B cell (primary cell): ENCODE measurements at regions not wholly inside any gene's neighbourhood (a gene's known extent, or its start where the extent isn't known, plus 50 kb on each side); places are given as distances from the start of the nearest gene placed in this dataset.

Experiments
- ATAC-seq: fragments of 200-7000 bp; cut with Tn5 transposase; one replicate; pipeline ENCODE4 v1.10.0; 2021; ENCODE audit warnings: low read depth, mild to moderate bottlenecking, moderate number of reproducible peaks, moderate library complexity
- CTCF ChIA-PET: fragments of 350-600 bp; sonication (Branson Sonifier 250); formaldehyde crosslinking; loops from one replicate; lab custom pipeline; 2021; ENCODE audit warnings: antibody characterized with exemption, inconsistent platforms; lab: Charles Lee
- POLR2A ChIA-PET: fragments of 350-600 bp; sonication (Branson Sonifier 250); formaldehyde crosslinking; loops from one replicate; lab custom pipeline; 2021; ENCODE audit warnings: antibody characterized with exemption; lab: Charles Lee
- DNase-seq: peaks from one replicate; pipeline ENCODE4 v3.0.0; 2013
- H2AFZ ChIP-seq: 2 replicates; pipeline ENCODE4 v1.6.1; 2012; ENCODE audit warnings: mild to moderate bottlenecking, low read depth, low read length; ENCODE audit not compliant: insufficient read depth, poor library complexity, severe bottlenecking
- H3K27ac ChIP-seq, 2 donors: 1 replicate in 1 of 2; 2 replicates in 1 of 2; pipeline ENCODE4 v1.5.1; 2012 to 2013; ENCODE audit warnings: low read length in 2 of 2, mild to moderate bottlenecking in 2 of 2, moderate library complexity in 1 of 2
- H3K27me3 ChIP-seq, 4 experiments: fragments of 200-600 bp in 1 of 4; sonication (generic) in 1 of 4; replicated peaks in 1 of 4; 1 replicate in 2 of 4; 2 replicates in 2 of 4; pipeline versions ENCODE4 v1.6.1 to v1.7.0; 2013 to 2016; ENCODE audit warnings: low read length in 3 of 4, mild to moderate bottlenecking in 2 of 4, mixed read lengths in 1 of 4, moderate library complexity in 1 of 4; ENCODE audit not compliant: insufficient read depth in 4 of 4, control insufficient read depth in 3 of 4; ENCODE audit errors: control extremely low read depth in 1 of 4
- H3K36me3 ChIP-seq, 2 experiments: replicated peaks in 1 of 2; 1 replicate in 1 of 2; 2 replicates in 1 of 2; pipeline versions ENCODE4 v1.6.1 to v1.7.1; 2013; ENCODE audit warnings: low read length in 1 of 2; ENCODE audit not compliant: insufficient read depth in 2 of 2, control insufficient read depth in 1 of 2; ENCODE audit errors: control extremely low read depth in 1 of 2, extremely low read depth in 1 of 2
- H3K4me1 ChIP-seq, 2 donors: fragments of 200-600 bp in 1 of 2; sonication (generic) in 1 of 2; 1 replicate in 1 of 2; 2 replicates in 1 of 2; pipeline versions ENCODE4 v1.5.1 to v1.6.1; 2013 to 2017; ENCODE audit warnings: low read length in 2 of 2; ENCODE audit not compliant: control insufficient read depth in 2 of 2, insufficient read depth in 2 of 2
- H3K4me2 ChIP-seq: replicated peaks from 2 replicates; pipeline ENCODE3; 2012; ENCODE audit warnings: mild to moderate bottlenecking, low read depth, low read length; ENCODE audit not compliant: poor library complexity, severe bottlenecking
- H3K4me3 ChIP-seq, 5 experiments: fragments of 200-600 bp in 1 of 5; sonication (generic) in 1 of 5; 1 replicate in 3 of 5; 2 replicates in 2 of 5; pipeline versions ENCODE4 v1.5.1 to v1.7.0; 2011 to 2016; ENCODE audit warnings: low read length in 4 of 5, mild to moderate bottlenecking in 4 of 5, low read depth in 2 of 5, control low read depth in 1 of 5, moderate library complexity in 1 of 5; ENCODE audit not compliant: insufficient read depth in 1 of 5; ENCODE audit errors: control extremely low read depth in 1 of 5, extremely low read depth in 1 of 5
- H3K79me2 ChIP-seq: fragments of 200-600 bp; sonication (generic); one replicate; pipeline ENCODE4 v1.6.0; 2016; ENCODE audit warnings: low read length; ENCODE audit not compliant: control insufficient read depth, insufficient read depth
- H3K9ac ChIP-seq: fragments of 200-600 bp; sonication (generic); 2 replicates; pipeline ENCODE4 v1.6.1; 2017; ENCODE audit warnings: mild to moderate bottlenecking, low read length, moderate library complexity
- H3K9me3 ChIP-seq, 3 donors: one replicate each; pipeline versions ENCODE4 v1.6.1 to v1.7.1; 2013; ENCODE audit warnings: low read length in 2 of 3; ENCODE audit not compliant: control insufficient read depth in 2 of 3, insufficient read depth in 1 of 3; ENCODE audit errors: control extremely low read depth in 1 of 3
- H4K20me1 ChIP-seq: 2 replicates; pipeline ENCODE4 v1.6.0; 2012; ENCODE audit warnings: mild to moderate bottlenecking, low read length; ENCODE audit not compliant: insufficient read depth, control insufficient read depth, poor library complexity, severe bottlenecking
- H3K27ac Mint-ChIP-seq: one replicate; pipeline ENCODE4 v1.8.0; 2021; ENCODE audit warnings: mixed read lengths
- H3K27me3 Mint-ChIP-seq: one replicate; pipeline ENCODE4 v1.8.0; 2021; ENCODE audit warnings: mixed read lengths
- H3K4me1 Mint-ChIP-seq: one replicate; pipeline ENCODE4 v1.8.0; 2021; ENCODE audit warnings: mixed read lengths
- H3K4me3 Mint-ChIP-seq: one replicate; pipeline ENCODE4 v1.8.0; 2021; ENCODE audit warnings: mixed read lengths
- H3K9me3 Mint-ChIP-seq: one replicate; pipeline ENCODE4 v1.8.0; 2022; ENCODE audit warnings: mixed read lengths; ENCODE audit not compliant: insufficient read depth
- CTCF ChIP-seq: fragments of 200-600 bp; IDR thresholded peaks from one replicate; pipeline ENCODE4 v1.8.0; 2022; ENCODE audit warnings: antibody characterized with exemption, mild to moderate bottlenecking
- EZH2 ChIP-seq: IDR thresholded peaks from 2 replicates; pipeline ENCODE4 v1.6.1; 2012; ENCODE audit warnings: borderline replicate concordance, low read depth, mild to moderate bottlenecking, moderate library complexity, low read length; ENCODE audit not compliant: insufficient read depth, poor library complexity, severe bottlenecking
- WGBS: methylation state at CpG from one replicate; pipeline ENCODE4 v1.1.5; 2013; ENCODE audit warnings: missing lambda C conversion rate; ENCODE audit not compliant: insufficient coverage; 5-methylcytosine and 5-hydroxymethylcytosine counted together
- intact Hi-C: fragments of 100-400 bp; cut with micrococcal nuclease; formaldehyde crosslinking; loops from one replicate; pipeline ENCODE4 v1.10.0; 2022

GRCh38 chr5:112004867-112005622 lies 248.1 kb upstream of the NREP start:
- Mint-ChIP-seq H3K27me3 (peaks cover 4% of the 10 kb centered on the region), H3K9me3 (no peaks in the 10 kb centered on the region), H3K4me3 (no peak overlapping the region), H3K27ac (no peak overlapping the region), H3K4me1 (no peaks in the 10 kb centered on the region)
- Histone ChIP-seq H3K79me2 (no peaks in the 10 kb centered on the region), H3K27ac (no peak overlapping the region), H3K36me3 (no peaks in the 10 kb centered on the region), H3K9me3 (no peaks in the 10 kb centered on the region), H3K4me1 (no peaks in the 10 kb centered on the region), H2AFZ (no peak overlapping the region), H4K20me1 (no peaks in the 10 kb centered on the region), H3K4me3 (no peak overlapping the region), H3K9ac (no peak overlapping the region), H3K4me2 (no peak overlapping the region), H3K27me3 (no peaks in the 10 kb centered on the region)
- DNase-seq (no peak), ATAC-seq (no peak)
- 71% methylated on average over 1 of the region's 2 CpGs for WGBS
- TF ChIP-seq EZH2 (no peak), CTCF (no peak)
- ChIA-PET POLR2A (no interaction called here), CTCF (no interaction called here)
- intact Hi-C loops = no loop called here

GRCh38 chr5:112002376-112002775 lies 245.4 kb upstream of the NREP start:
- Histone ChIP-seq H3K4me1 (no peaks in the 10 kb centered on the region), H3K27me3 (no peaks in the 10 kb centered on the region), H2AFZ (no peak overlapping the region), H3K4me2 (no peak overlapping the region), H3K9me3 (no peaks in the 10 kb centered on the region), H4K20me1 (no peaks in the 10 kb centered on the region), H3K4me3 (no peak overlapping the region), H3K9ac (no peak overlapping the region), H3K36me3 (no peaks in the 10 kb centered on the region), H3K27ac (no peak overlapping the region), H3K79me2 (no peaks in the 10 kb centered on the region)
- intact Hi-C loops = no loop called here
- no peak for TF ChIP-seq CTCF
- no peak for TF ChIP-seq EZH2
- CTCF ChIA-PET = no interaction called here
- POLR2A ChIA-PET = no interaction called here
- peaks cover 1% of the 10 kb centered on the region for H3K27me3 Mint-ChIP-seq
- DNase-seq = no peak
- ATAC-seq = no peak
- H3K4me1 Mint-ChIP-seq = no peaks in the 10 kb centered on the region
- H3K9me3 Mint-ChIP-seq = no peaks in the 10 kb centered on the region
- no peak overlapping the region for H3K4me3 Mint-ChIP-seq
- H3K27ac Mint-ChIP-seq = no peak overlapping the region
